Muscle layer of duodenum (tissue), 2 donors: ENCODE measurements at regions not wholly inside any gene's neighbourhood (a gene's known extent, or its start where the extent isn't known, plus 50 kb on each side); places are given as distances from the start of the nearest gene placed in this dataset.
"Not testable (repeated sequence)": the region's sequence is repeated elsewhere in the genome, so short reads cannot be mapped to it uniquely, and the experiment has no call there.

Experiments used
- H3K27ac ChIP-seq: one replicate; pipeline ENCODE4 v1.7.0; 2013; ENCODE audit warnings: mild to moderate bottlenecking, low read length
- H3K27me3 ChIP-seq: one replicate; pipeline ENCODE4 v1.7.0; 2013; ENCODE audit warnings: low read depth, mild to moderate bottlenecking, control low read depth, low read length
- H3K36me3 ChIP-seq, 2 donors: one replicate each; pipeline ENCODE4 v1.7.0; 2013; ENCODE audit warnings: low read length in 2 of 2, control low read depth in 1 of 2, mild to moderate bottlenecking in 1 of 2; ENCODE audit not compliant: insufficient read depth in 2 of 2, control insufficient read depth in 1 of 2
- H3K4me1 ChIP-seq, 2 donors: one replicate each; pipeline ENCODE4 v1.7.0; 2013; ENCODE audit warnings: low read length in 2 of 2, mild to moderate bottlenecking in 2 of 2, control low read depth in 1 of 2, moderate library complexity in 1 of 2; ENCODE audit not compliant: insufficient read depth in 2 of 2, control insufficient read depth in 1 of 2
- H3K4me3 ChIP-seq, 2 donors: one replicate each; pipeline ENCODE4 v1.7.0; 2013; ENCODE audit warnings: low read length in 2 of 2, low read depth in 1 of 2, mild to moderate bottlenecking in 1 of 2
- H3K9me3 ChIP-seq, 2 donors: one replicate each; pipeline ENCODE4 v1.7.0; 2013; ENCODE audit warnings: low read length in 2 of 2, control low read depth in 1 of 2, mild to moderate bottlenecking in 1 of 2; ENCODE audit not compliant: control insufficient read depth in 1 of 2
- donor health status: healthy.

GRCh38 chr2:64932116-64932370, 57.2 kb upstream of the SLC1A4 start:
- Histone ChIP-seq H3K27ac (no peak overlapping the region), H3K36me3 (no peaks in the 10 kb centered on the region), H3K27me3 (no peaks in the 10 kb centered on the region), H3K9me3 (no peaks in the 10 kb centered on the region), H3K4me1 (no peaks in the 10 kb centered on the region), H3K4me3 (no peak overlapping the region)

- Histone ChIP-seq H3K9me3 (no peaks in the 10 kb centered on the region), H3K36me3 (no peaks in the 10 kb centered on the region), H3K4me3 (no peak overlapping the region), H3K27ac (no peak overlapping the region), H3K4me1 (no peaks in the 10 kb centered on the region), H3K27me3 (no peaks in the 10 kb centered on the region)
Measured at GRCh38 chr2:64932371-64933216, 56.6 kb upstream of the SLC1A4 start.

GRCh38 chr2:64934530-64934929, 54.7 kb upstream of the SLC1A4 start:
- Histone ChIP-seq H3K27me3 (no peaks in the 10 kb centered on the region), H3K27ac (no peak overlapping the region), H3K36me3 (no peaks in the 10 kb centered on the region), H3K9me3 (no peaks in the 10 kb centered on the region), H3K4me3 (no peak overlapping the region), H3K4me1 (no peaks in the 10 kb centered on the region)

- Histone ChIP-seq H3K27ac (no peak overlapping the region), H3K36me3 (no peaks in the 10 kb centered on the region), H3K4me1 (no peaks in the 10 kb centered on the region), H3K27me3 (no peaks in the 10 kb centered on the region), H3K4me3 (no peak overlapping the region), H3K9me3 (no peaks in the 10 kb centered on the region)
Measured at GRCh38 chr2:64936809-64937208, 52.4 kb upstream of the SLC1A4 start.

GRCh38 chr2:64937314-64937686, 51.9 kb upstream of the SLC1A4 start:
- not testable (repeated sequence) for H3K4me1 ChIP-seq, H3K4me3 ChIP-seq, H3K9me3 ChIP-seq, H3K27me3 ChIP-seq, H3K27ac ChIP-seq, H3K36me3 ChIP-seq

- Histone ChIP-seq H3K9me3 (no peaks in the 10 kb centered on the region), H3K36me3 (no peaks in the 10 kb centered on the region), H3K4me1 (no peaks in the 10 kb centered on the region), H3K4me3 (no peak overlapping the region), H3K27ac (no peak overlapping the region), H3K27me3 (no peaks in the 10 kb centered on the region)
Measured at GRCh38 chr2:64937687-64938491, 51.3 kb upstream of the SLC1A4 start.

- no peaks in the 10 kb centered on the region for H3K27me3 ChIP-seq
- no peaks in the 10 kb centered on the region for H3K4me1 ChIP-seq
- no peak overlapping the region for H3K4me3 ChIP-seq
- H3K36me3 ChIP-seq = no peaks in the 10 kb centered on the region
- H3K27ac ChIP-seq = no peak overlapping the region
- no peaks in the 10 kb centered on the region for H3K9me3 ChIP-seq
Measured at GRCh38 chr2:64938607-64939285, 50.5 kb upstream of the SLC1A4 start.

GRCh38 chr2:64939332-64939917, 49.8 kb upstream of the SLC1A4 start:
- no peak overlapping the region for H3K27ac ChIP-seq
- H3K9me3 ChIP-seq = no peaks in the 10 kb centered on the region
- H3K36me3 ChIP-seq = no peaks in the 10 kb centered on the region
- no peak overlapping the region for H3K4me3 ChIP-seq
- no peaks in the 10 kb centered on the region for H3K27me3 ChIP-seq
- H3K4me1 ChIP-seq = no peaks in the 10 kb centered on the region
